ENCODE measurements at regions not wholly inside any gene's neighbourhood (a gene's known extent, or its start where the extent isn't known, plus 50 kb on each side); places are given as distances from the start of the nearest gene placed in this dataset.

DNA sequence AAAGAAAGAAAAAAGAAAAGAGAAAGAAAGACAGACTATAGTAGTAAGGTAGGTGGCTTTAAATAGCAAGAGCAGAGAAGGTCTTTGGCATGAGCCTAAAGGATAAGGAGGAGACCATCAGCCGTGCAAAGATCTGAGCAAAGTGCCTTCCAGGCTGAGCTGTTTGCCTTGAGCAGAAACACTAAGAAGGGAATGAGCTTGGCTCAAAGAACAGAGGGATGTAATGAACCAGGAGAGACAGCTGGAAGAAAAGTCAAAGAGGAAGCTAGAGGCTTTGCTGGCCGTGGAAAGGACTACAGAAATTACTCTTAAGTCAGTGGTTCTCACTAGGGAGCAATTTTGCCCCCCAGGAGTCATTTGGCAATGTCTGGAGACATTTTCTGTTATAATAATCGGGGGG, 228.6 kb downstream of the FGFR2 start:
- Histone ChIP-seq H3K4me3 (no peak overlapping the region), H2AFZ (no peak overlapping the region), H3K36me3 (replicated peaks; ENCODE audit: insufficient read depth, low read depth) (no peaks in the 10 kb centered on the region), H3K79me2 (no peaks in the 10 kb centered on the region), H4K20me1 (ENCODE audit: insufficient read depth, poor library complexity, severe bottlenecking) (no peaks in the 10 kb centered on the region), H3K4me1 (ENCODE audit: insufficient read depth) (peaks cover 4% of the 10 kb centered on the region), H3K27me3 (no peaks in the 10 kb centered on the region), H3K9me3 (ENCODE audit: low read depth) (no peaks in the 10 kb centered on the region), H3K27ac (no peak overlapping the region), H3K9me2 (replicated peaks; ENCODE audit: insufficient read depth) (no peaks in the 10 kb centered on the region), H3K4me2 (no peak overlapping the region)
- DNase-seq (ENCODE audit: low spot score) = no peak
- 64% methylated on average over 3 of the region's 3 CpGs for WGBS (ENCODE audit: low lambda C conversion rate, missing lambda C conversion rate)
- TF ChIP-seq EZH2 (IDR thresholded peaks at IDR 0.05; ENCODE audit: borderline replicate concordance) (no peak), EZH2phosphoT487 (IDR thresholded peaks at IDR 0.05; ENCODE audit: low read depth, severe bottlenecking, unreplicated experiment) (no peak)
- TF ChIP-seq, protein P1, sequence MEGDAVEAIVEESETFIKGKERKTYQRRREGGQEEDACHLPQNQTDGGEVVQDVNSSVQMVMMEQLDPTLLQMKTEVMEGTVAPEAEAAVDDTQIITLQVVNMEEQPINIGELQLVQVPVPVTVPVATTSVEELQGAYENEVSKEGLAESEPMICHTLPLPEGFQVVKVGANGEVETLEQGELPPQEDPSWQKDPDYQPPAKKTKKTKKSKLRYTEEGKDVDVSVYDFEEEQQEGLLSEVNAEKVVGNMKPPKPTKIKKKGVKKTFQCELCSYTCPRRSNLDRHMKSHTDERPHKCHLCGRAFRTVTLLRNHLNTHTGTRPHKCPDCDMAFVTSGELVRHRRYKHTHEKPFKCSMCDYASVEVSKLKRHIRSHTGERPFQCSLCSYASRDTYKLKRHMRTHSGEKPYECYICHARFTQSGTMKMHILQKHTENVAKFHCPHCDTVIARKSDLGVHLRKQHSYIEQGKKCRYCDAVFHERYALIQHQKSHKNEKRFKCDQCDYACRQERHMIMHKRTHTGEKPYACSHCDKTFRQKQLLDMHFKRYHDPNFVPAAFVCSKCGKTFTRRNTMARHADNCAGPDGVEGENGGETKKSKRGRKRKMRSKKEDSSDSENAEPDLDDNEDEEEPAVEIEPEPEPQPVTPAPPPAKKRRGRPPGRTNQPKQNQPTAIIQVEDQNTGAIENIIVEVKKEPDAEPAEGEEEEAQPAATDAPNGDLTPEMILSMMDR (IDR thresholded peaks at IDR 0.05; ENCODE audit: poor library complexity) = no peak

DNA sequence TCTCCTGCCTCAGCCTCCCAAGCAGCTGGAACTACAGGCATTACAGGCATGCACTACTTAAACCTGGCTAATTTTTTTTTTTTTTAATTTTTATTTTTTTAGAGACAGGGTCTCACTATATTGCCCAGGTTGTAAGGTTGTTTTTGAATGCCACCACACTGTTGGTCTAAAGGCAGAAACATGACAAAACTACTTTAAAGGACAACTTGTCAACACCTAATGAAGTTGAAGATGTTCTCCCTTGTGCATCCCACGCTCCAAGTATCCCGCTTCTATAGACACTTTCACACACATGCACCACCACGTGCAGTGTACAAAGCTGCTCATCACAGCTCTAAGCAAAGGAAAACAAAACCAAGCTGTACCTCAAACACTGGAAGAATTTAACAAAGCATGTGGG, 226.4 kb downstream of the FGFR2 start:
- Histone ChIP-seq H3K4me3 (no peak overlapping the region), H3K27me3 (no peaks in the 10 kb centered on the region), H3K79me2 (no peaks in the 10 kb centered on the region), H3K36me3 (replicated peaks; ENCODE audit: insufficient read depth, low read depth) (no peaks in the 10 kb centered on the region), H3K27ac (no peak overlapping the region), H3K4me1 (ENCODE audit: insufficient read depth) (peaks cover 4% of the 10 kb centered on the region), H4K20me1 (ENCODE audit: insufficient read depth, poor library complexity, severe bottlenecking) (no peaks in the 10 kb centered on the region), H2AFZ (no peak overlapping the region), H3K4me2 (no peak overlapping the region), H3K9me2 (replicated peaks; ENCODE audit: insufficient read depth) (no peaks in the 10 kb centered on the region), H3K9me3 (ENCODE audit: low read depth) (no peaks in the 10 kb centered on the region)
- no peak for DNase-seq (ENCODE audit: low spot score)
- 92% methylated on average over 3 of the region's 3 CpGs for WGBS (ENCODE audit: low lambda C conversion rate, missing lambda C conversion rate)
- TF ChIP-seq EZH2phosphoT487 (IDR thresholded peaks at IDR 0.05; ENCODE audit: low read depth, severe bottlenecking, unreplicated experiment) = no peak
- TF ChIP-seq, protein P1 (IDR thresholded peaks at IDR 0.05; ENCODE audit: poor library complexity) = no peak

DNA sequence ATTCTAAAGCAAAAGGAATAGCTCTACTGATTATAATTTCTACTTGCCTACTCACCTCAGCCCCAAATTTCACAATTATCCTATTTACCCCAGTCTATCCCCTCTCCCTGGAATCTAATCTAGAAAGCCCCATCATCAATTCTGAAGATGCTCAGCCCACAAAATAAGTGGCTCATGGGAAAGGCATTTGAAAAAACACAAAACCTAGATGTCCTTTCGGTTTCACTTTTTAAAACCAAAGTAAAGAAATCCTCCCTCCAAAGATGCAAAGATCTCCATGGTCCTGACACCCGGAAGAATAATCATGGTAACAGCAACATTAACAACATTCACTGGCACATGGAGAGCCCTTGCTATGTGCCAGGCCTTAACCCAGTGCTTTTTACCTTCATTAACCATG, 224.8 kb downstream of the FGFR2 start:
- Histone ChIP-seq H4K20me1 (ENCODE audit: insufficient read depth, poor library complexity, severe bottlenecking) (no peaks in the 10 kb centered on the region), H3K9me3 (ENCODE audit: low read depth) (no peaks in the 10 kb centered on the region), H3K79me2 (no peaks in the 10 kb centered on the region), H3K4me1 (ENCODE audit: insufficient read depth) (peaks cover 4% of the 10 kb centered on the region), H3K9me2 (replicated peaks; ENCODE audit: insufficient read depth) (no peaks in the 10 kb centered on the region), H3K4me2 (no peak overlapping the region), H3K4me3 (no peak overlapping the region), H3K27me3 (no peaks in the 10 kb centered on the region), H3K36me3 (replicated peaks; ENCODE audit: insufficient read depth, low read depth) (no peaks in the 10 kb centered on the region), H2AFZ (no peak overlapping the region), H3K27ac (no peak overlapping the region)
- no peak for DNase-seq (ENCODE audit: low spot score)
- WGBS (ENCODE audit: low lambda C conversion rate, missing lambda C conversion rate) = 98% methylated on average over 2 of the region's 2 CpGs
- TF ChIP-seq EZH2phosphoT487 (IDR thresholded peaks at IDR 0.05; ENCODE audit: low read depth, severe bottlenecking, unreplicated experiment) = no peak
- no peak for TF ChIP-seq EZH2 (IDR thresholded peaks at IDR 0.05; ENCODE audit: borderline replicate concordance)
- TF ChIP-seq, protein P1 (IDR thresholded peaks at IDR 0.05; ENCODE audit: poor library complexity) = no peak

DNA sequence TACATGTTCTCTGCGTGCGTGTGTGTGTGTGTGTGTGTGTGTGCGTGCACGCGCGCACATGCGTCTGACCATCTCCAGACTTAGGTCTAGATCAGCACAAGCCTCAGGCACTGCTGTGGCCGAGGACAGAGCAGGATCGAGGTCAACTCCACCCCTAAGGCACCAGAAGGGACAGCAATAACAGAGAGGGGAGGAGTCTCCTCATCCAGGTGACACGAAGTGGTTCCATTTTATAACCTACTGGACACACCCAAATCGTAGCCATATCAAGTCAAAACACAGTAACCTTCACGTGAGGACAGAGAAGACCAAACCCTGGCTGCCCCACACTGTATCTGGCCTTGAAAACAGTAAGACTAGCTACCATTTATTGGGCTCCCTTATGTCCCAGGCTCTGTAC, 224.1 kb downstream of the FGFR2 start:
- Histone ChIP-seq H3K4me1 (ENCODE audit: insufficient read depth) (no peaks in the 10 kb centered on the region), H3K79me2 (no peaks in the 10 kb centered on the region), H2AFZ (no peak overlapping the region), H3K9me2 (replicated peaks; ENCODE audit: insufficient read depth) (no peaks in the 10 kb centered on the region), H3K27ac (no peak overlapping the region), H3K4me3 (no peak overlapping the region), H3K9me3 (ENCODE audit: low read depth) (no peaks in the 10 kb centered on the region), H3K4me2 (no peak overlapping the region), H3K36me3 (replicated peaks; ENCODE audit: insufficient read depth, low read depth) (no peaks in the 10 kb centered on the region), H3K27me3 (no peaks in the 10 kb centered on the region), H4K20me1 (ENCODE audit: insufficient read depth, poor library complexity, severe bottlenecking) (no peaks in the 10 kb centered on the region)
- DNase-seq (ENCODE audit: low spot score) = no peak
- WGBS (ENCODE audit: low lambda C conversion rate, missing lambda C conversion rate) = 95% methylated on average over 12 of the region's 12 CpGs
- no peak for TF ChIP-seq EZH2phosphoT487 (IDR thresholded peaks at IDR 0.05; ENCODE audit: low read depth, severe bottlenecking, unreplicated experiment)
- TF ChIP-seq, protein P1 (IDR thresholded peaks at IDR 0.05; ENCODE audit: poor library complexity) = no peak
- TF ChIP-seq EZH2 (IDR thresholded peaks at IDR 0.05; ENCODE audit: borderline replicate concordance) = no peak
